B cell (primary cell): ENCODE measurements at regions not wholly inside any gene's neighbourhood (a gene's known extent, or its start where the extent isn't known, plus 50 kb on each side); places are given as distances from the start of the nearest gene placed in this dataset.

ENCODE experiments used
- CTCF ChIP-seq: fragments of 200-600 bp; IDR thresholded peaks from one replicate; pipeline ENCODE4 v1.8.0; 2022; ENCODE audit warnings: antibody characterized with exemption, mild to moderate bottlenecking
- EZH2 ChIP-seq: IDR thresholded peaks from 2 replicates; pipeline ENCODE4 v1.6.1; 2012; ENCODE audit warnings: borderline replicate concordance, low read depth, mild to moderate bottlenecking, moderate library complexity, low read length; ENCODE audit not compliant: insufficient read depth, poor library complexity, severe bottlenecking

- no peak for TF ChIP-seq CTCF
- no peak for TF ChIP-seq EZH2
Observed at GRCh38 chr7:97639036-97639435, 92.8 kb upstream of the TAC1 start.
